ENCODE measurements at regions not wholly inside any gene's neighbourhood (a gene's known extent, or its start where the extent isn't known, plus 50 kb on each side); places are given as distances from the start of the nearest gene placed in this dataset.

- no peaks in the 10 kb centered on the region for H4K20me1 ChIP-seq (ENCODE audit: low read length)
- H3F3A ChIP-seq (ENCODE audit: low read length, unreplicated experiment) = no peaks in the 10 kb centered on the region
- no peak overlapping the region for H3K27ac ChIP-seq (ENCODE audit: low read length)
- H2AFZ ChIP-seq (ENCODE audit: low read length) = no peak overlapping the region
- BruUV-seq (replicated peaks) = no TSS peak
- H3K79me2 ChIP-seq (ENCODE audit: low read length) = no peaks in the 10 kb centered on the region
- TF ChIP-seq CTCF (conservative IDR thresholded peaks at IDR 0.05; ENCODE audit: low read depth, low read length) (no peak), EZH2 (IDR thresholded peaks at IDR 0.05; ENCODE audit: low read length, unreplicated experiment) (no peak), EZH2phosphoT487 (IDR thresholded peaks at IDR 0.05; ENCODE audit: borderline replicate concordance, low read length) (no peak)
- intact Hi-C loops (cut with micrococcal nuclease) = no loop called here
- ChIA-PET CTCF (no interaction called here), POLR2A (ENCODE audit: unreplicated experiment) (no interaction called here)
- no peak overlapping the region for H3K4me3 ChIP-seq (ENCODE audit: low read length)
- no peak overlapping the region for H3K9ac ChIP-seq (ENCODE audit: low read length)
- H3K4me2 ChIP-seq (ENCODE audit: low read length) = no peak overlapping the region
- H3K36me3 ChIP-seq (ENCODE audit: low read depth, low read length) = no peaks in the 10 kb centered on the region
- ATAC-seq (no peak), DNase-seq (no peak)
- H3K9me2 ChIP-seq (replicated peaks; ENCODE audit: low read length) = no peaks in the 10 kb centered on the region
- H3K4me1 ChIP-seq (ENCODE audit: insufficient read depth, low read length) = no peaks in the 10 kb centered on the region
- no peaks in the 10 kb centered on the region for H3K9me3 ChIP-seq (ENCODE audit: low read length)
- H3K27me3 ChIP-seq (ENCODE audit: low read length) = peaks cover 9% of the 10 kb centered on the region; the same call in 1 of the 2 replicates
Observed at GRCh38 chr2:128788636-128789220, 470.1 kb upstream of the HS6ST1 start.

- Histone ChIP-seq H3K9ac (ENCODE audit: low read length) (no peak overlapping the region), H2AFZ (ENCODE audit: low read length) (no peak overlapping the region), H3F3A (ENCODE audit: low read length, unreplicated experiment) (no peaks in the 10 kb centered on the region), H3K27ac (ENCODE audit: low read length) (no peak overlapping the region), H3K4me1 (ENCODE audit: insufficient read depth, low read length) (no peaks in the 10 kb centered on the region), H3K79me2 (ENCODE audit: low read length) (no peaks in the 10 kb centered on the region), H4K20me1 (ENCODE audit: low read length) (no peaks in the 10 kb centered on the region), H3K9me2 (replicated peaks; ENCODE audit: low read length) (no peaks in the 10 kb centered on the region), H3K9me3 (ENCODE audit: low read length) (no peaks in the 10 kb centered on the region), H3K4me3 (ENCODE audit: low read length) (no peak overlapping the region), H3K36me3 (ENCODE audit: low read depth, low read length) (no peaks in the 10 kb centered on the region), H3K4me2 (ENCODE audit: low read length) (no peak overlapping the region), H3K27me3 (ENCODE audit: low read length) (peaks cover 9% of the 10 kb centered on the region; the same call in 1 of the 2 replicates)
- intact Hi-C loops (cut with micrococcal nuclease) = no loop called here
- TF ChIP-seq CTCF (conservative IDR thresholded peaks at IDR 0.05; ENCODE audit: low read depth, low read length) = no peak
- no peak for TF ChIP-seq EZH2phosphoT487 (IDR thresholded peaks at IDR 0.05; ENCODE audit: borderline replicate concordance, low read length)
- no peak for TF ChIP-seq EZH2 (IDR thresholded peaks at IDR 0.05; ENCODE audit: low read length, unreplicated experiment)
- ATAC-seq = no peak
- ChIA-PET CTCF (no interaction called here), POLR2A (ENCODE audit: unreplicated experiment) (no interaction called here)
- BruUV-seq (replicated peaks) = no TSS peak
- no peak for DNase-seq
Observed at GRCh38 chr2:128789221-128789620, 470.6 kb upstream of the HS6ST1 start.

DNA sequence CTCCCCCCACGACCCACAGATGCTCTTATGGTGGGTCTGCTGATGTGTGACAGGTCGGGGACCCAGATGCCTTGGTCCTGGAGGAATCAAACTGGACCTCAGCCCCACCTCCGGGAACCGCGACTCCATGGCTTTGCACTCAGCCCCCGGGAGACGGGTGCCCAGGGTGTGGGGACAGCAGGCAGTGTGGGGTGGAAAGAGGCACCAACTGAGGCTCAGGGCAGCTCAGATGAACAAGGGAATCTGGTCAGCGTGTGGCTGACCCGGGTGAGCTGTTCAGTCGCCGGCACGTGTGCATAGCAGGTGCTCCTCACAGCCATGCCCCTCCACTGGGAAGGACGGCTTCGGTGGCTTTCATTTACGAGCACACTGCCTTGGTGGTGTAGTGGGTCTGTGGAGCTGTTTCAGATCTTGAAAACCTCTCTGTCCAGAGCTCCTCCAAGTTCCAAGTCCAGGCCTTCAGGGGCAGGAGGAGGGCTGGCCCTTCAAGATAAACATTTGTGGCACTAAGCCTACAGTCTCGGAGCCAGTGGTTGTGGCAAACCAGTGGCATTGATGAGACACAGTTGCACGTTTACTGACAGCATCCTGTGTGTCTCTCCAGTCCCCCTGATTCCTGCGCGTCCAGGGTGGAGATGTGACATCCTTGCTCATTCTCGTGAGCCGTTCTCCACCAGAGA lies 471.2 kb upstream of the HS6ST1 start:
- Histone ChIP-seq H3F3A (ENCODE audit: low read length, unreplicated experiment) (no peaks in the 10 kb centered on the region), H3K4me2 (ENCODE audit: low read length) (no peak overlapping the region), H3K27me3 (ENCODE audit: low read length) (peaks cover 8% of the 10 kb centered on the region; the same call in 1 of the 2 replicates), H3K9me3 (ENCODE audit: low read length) (no peaks in the 10 kb centered on the region), H3K4me1 (ENCODE audit: insufficient read depth, low read length) (no peaks in the 10 kb centered on the region), H2AFZ (ENCODE audit: low read length) (no peak overlapping the region), H3K36me3 (ENCODE audit: low read depth, low read length) (no peaks in the 10 kb centered on the region), H3K4me3 (ENCODE audit: low read length) (no peak overlapping the region), H3K9me2 (replicated peaks; ENCODE audit: low read length) (no peaks in the 10 kb centered on the region), H3K79me2 (ENCODE audit: low read length) (no peaks in the 10 kb centered on the region), H3K9ac (ENCODE audit: low read length) (no peak overlapping the region), H3K27ac (ENCODE audit: low read length) (no peak overlapping the region), H4K20me1 (ENCODE audit: low read length) (no peaks in the 10 kb centered on the region)
- intact Hi-C loops (cut with micrococcal nuclease) = no loop called here
- POLR2A ChIA-PET (ENCODE audit: unreplicated experiment) = no interaction called here
- DNase-seq (no peak), ATAC-seq (no peak)
- TF ChIP-seq CTCF (conservative IDR thresholded peaks at IDR 0.05; ENCODE audit: low read depth, low read length) (no peak), EZH2phosphoT487 (IDR thresholded peaks at IDR 0.05; ENCODE audit: borderline replicate concordance, low read length) (no peak), EZH2 (IDR thresholded peaks at IDR 0.05; ENCODE audit: low read length, unreplicated experiment) (no peak)
- no TSS peak for BruUV-seq (replicated peaks)
- CTCF ChIA-PET = no interaction called here
